T1000 (cell line): ENCODE measurements at regions not wholly inside any gene's neighbourhood (a gene's known extent, or its start where the extent isn't known, plus 50 kb on each side); places are given as distances from the start of the nearest gene placed in this dataset.

Experiments
- DNase-seq: peaks from one replicate; lab custom pipeline; 2025; ENCODE audit warnings: mixed read lengths; lab: John Stamatoyannopoulos, UW

DNA sequence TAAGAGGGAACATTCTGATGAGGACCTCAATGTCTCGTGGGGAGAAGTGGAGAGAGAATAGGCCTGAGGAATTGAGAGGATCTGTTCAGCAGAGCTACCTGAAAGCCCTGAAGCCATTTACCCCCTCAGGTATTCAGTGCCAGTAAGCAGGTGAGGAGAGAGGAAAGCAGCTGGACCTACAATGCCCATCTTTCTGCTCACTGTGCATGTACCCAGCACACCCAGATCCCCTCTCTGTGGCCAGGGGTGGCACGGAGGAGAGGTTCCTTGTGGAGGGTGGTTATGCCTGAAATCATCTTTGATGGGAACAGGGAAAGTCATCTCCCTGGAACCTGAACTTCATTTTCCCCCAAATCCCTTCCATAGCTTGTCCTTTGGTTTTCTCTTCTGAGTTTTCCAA lies 277.8 kb upstream of the B3GAT1 start:
- no peak for DNase-seq

DNA sequence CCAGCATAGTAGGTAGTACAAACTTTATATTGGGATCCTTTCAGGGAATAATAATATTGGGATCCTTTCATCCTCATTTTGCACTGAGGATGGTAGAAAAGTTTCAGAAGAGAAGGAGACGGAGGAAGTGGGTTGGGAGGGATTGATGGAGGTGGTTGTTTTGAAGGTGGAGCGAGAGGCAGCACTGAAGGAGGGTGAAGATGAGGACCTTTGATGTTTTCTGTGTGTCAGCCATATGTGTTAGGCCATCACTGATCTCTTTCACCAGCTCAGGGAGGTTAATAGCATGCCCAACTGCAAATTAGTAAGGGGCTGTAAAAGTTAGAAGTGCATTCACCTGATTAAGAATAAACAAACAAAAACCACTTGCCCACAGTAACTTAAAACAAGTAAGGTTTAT lies 275.5 kb upstream of the B3GAT1 start:
- no peak for DNase-seq

GRCh38 chr11:134686460-134687061 lies 274.5 kb upstream of the B3GAT1 start:
- DNase-seq = no peak

DNA sequence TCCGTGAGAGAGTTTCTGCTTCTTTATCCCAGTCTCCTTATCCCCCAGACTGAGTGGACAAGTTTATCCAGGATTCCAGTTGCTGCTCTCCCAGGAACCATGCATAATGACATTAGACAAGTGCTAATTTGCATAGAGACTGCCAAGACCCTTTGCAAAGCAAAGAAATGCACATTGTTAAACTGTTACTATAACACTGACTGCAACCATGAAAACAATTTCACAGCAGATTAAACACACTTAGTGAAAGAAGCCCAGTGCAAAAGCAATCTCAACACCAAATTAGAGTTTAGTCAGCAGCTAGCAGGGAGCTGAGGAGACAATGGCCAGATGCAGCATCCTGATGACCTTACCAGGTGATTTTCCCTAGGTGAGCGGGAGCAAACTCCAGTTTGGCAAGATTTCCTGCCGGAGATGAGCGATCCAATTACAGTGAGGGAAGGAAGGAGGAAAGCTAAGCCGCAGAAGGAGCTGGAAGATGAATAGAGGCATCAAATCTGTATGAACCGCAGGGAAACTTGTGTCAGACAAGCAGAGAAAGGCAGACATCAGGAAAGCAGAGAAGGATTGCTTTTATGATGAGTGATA lies 273.8 kb upstream of the B3GAT1 start:
- no peak for DNase-seq

GRCh38 chr11:134684576-134684975 lies 272.5 kb upstream of the B3GAT1 start:
- DNase-seq = no peak

DNA sequence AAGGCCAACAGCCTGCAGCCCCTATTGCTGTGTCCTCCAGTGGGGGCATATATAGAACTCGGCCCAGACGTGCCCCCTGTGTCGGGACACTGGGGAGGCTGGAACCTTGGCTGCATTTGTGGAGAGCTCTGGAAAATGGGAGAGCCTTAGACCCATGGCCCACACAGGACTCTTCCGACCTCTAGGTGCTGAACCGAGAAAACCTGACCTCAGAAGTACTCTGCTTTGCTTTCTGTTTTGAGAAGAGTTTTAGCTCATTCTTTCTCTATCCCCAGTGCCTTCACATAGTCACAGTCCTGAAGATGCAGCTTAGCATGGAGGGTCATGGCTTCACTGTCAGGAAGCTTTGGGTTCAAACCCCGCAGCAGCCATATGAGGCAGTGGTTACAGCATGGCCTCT lies 271.8 kb upstream of the B3GAT1 start:
- no peak for DNase-seq

DNA sequence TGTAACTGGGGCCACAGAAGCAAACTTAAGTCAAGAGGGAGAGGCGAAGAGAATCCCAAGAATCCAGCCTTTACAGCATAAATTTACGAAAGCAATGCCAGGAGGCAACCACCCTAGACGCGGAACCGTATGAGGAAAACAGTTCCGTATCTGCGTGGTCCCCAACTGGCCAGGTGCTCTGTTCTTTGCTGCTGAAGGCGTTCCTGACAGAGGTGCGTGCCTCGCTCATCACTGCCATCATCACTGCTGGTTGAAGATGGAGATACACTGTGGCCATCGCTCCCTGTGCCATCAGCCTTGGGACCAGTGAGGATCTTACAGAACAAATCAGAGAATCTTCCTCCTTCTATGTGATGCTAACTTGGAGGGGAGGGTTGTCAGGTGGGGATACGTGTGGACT lies 270.5 kb upstream of the B3GAT1 start:
- no peak for DNase-seq

DNA sequence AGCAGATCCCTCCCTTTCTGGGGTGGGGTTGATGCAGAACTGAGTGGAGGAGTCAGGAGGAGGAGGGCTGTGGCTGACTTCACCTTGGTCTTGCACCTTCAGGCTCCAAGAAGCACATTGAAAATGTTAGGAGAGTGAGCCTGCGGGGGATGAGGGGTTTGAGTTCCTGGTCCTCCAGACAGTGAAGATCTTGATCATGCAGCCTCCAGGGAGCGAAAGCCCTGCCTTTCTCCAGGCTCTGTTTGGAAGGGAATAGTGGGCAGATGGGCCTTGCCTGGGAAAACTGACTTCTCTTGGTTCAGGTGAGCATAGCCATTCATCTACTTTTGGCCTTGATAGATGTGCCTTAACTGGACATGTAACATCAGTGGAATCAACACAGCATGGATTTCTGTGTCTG lies 267.6 kb upstream of the B3GAT1 start:
- DNase-seq = no peak

DNA sequence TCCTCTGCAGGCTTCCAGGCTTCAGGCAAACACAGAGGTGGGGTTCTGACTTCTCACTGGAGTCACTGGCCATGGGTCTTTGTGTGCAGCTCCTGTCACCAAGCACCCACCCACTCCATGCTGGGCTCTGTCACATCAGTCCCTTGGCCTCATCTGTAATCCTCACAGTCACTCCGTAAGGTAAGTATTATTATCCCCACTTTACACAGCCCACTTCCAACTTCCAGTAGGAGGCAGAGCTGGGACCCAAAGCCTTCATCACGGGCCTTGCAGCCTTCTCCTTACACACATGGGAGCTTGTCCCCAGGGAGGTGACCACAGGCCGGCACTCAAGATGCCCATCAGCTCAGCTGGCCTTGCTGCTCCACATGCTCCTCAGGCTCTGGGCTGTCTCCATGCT lies 266.7 kb upstream of the B3GAT1 start:
- DNase-seq = no peak

DNA sequence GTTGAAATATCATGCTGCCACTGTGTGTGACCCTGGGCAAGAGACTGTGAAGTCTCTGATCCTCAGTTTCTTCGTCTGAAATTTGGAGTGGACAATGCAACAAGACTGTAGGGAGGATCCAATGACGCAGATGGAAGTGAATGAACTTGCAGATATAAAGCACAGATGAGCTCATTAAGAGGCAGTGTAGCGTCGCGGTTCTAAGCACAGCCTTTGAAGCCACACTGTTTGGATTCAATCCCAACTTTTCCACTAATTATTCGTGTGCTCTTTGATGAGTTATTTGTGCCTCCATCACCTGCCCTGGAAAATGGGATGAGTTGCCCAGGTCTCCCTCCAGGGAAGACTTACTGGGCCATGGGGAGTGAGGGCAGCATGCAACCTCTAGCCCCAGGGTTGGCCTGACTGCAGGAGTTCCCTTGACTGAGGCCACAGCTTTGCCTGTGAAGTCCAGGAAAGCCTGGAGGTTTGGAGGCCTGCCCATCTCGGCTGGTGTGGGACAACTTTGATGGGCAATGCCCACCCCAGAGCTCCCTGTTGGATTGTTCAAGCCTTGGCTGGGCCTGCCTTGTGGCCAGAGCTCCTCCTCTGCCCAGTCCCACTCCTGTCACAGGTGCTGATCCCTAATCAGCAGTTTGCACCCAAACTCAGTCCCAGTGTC lies 266.0 kb upstream of the B3GAT1 start:
- no peak for DNase-seq

- DNase-seq = no peak
Observed at GRCh38 chr11:134677397-134677822, 265.4 kb upstream of the B3GAT1 start.

DNA sequence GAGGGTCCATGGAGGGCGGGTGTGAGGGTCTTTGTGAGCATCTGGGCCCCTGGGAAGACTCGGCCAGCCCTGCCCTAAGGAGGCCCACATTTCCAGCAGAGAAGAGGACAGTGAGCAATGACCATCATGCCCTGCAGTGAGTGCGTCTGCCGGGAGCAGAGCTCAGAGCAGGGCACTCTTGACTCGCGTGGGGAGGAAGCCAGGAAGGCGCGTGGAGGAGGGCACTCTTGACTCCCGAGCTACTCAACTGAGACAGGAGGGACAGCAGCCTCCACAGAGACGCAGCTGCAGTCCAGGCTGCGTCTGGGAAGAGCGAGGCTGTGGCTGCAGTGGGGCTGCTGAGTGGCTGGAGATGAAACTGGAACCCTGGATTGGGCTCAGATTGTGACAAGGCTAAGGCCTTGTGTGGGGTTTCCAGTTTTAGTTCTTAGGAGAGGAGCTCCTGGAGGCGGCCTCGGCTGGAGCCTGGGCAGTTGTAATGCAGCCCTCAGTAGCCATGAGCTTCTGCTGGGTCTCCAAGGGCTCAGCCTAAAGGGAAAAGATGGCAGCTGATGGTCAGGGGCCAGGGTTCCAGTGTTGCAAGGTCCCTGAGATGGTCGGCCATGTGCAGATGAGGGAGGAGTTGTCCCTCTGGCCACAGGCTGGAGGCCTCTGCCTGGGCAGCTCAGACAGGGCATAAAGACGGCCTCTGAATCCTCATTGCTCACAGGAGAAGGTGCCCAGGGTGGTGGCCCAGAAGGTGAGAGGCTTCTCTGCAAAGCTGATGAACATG lies 264.7 kb upstream of the B3GAT1 start:
- no peak for DNase-seq

- DNase-seq = no peak
Observed at GRCh38 chr11:134675983-134676382, 263.9 kb upstream of the B3GAT1 start.

DNA sequence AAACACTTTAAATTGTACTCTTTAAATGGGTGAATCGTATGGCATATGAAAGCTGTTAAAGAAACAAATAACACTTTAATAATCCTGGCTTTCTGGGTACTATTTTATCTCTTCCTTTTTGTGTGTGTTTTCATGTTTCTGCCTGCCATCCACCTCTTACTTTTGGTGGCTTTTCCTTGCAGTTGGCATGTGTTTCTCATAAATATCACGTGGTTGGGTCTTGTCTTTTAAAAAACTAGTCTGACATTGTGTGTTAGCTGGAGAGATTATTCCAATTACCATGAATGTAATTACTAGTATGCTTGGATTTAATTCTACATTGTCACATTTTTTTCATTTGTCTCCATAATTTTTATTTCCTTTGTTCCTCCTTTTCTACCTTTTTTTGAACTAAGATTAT lies 262.9 kb upstream of the B3GAT1 start:
- DNase-seq = no peak

DNA sequence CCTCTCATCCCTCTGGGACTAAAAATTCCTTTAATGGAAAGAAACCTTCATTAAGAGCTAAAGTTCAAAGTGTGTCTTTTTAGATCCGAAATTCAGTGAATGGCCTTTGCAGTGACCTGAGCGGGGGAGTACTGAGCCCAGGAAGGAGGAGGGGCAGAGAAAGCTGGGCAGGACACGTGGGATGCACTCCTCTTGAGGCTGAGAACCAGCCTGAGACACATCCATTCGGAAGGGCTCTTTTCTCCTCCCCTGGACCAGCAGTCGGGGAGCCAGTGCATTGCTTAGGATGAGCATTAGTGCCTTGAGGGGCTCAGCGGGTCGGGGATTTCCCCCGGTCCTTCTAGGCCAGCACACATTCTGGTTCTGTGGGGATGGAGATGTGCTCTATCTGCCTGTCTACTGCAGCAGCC lies 258.9 kb upstream of the B3GAT1 start:
- no peak for DNase-seq

DNA sequence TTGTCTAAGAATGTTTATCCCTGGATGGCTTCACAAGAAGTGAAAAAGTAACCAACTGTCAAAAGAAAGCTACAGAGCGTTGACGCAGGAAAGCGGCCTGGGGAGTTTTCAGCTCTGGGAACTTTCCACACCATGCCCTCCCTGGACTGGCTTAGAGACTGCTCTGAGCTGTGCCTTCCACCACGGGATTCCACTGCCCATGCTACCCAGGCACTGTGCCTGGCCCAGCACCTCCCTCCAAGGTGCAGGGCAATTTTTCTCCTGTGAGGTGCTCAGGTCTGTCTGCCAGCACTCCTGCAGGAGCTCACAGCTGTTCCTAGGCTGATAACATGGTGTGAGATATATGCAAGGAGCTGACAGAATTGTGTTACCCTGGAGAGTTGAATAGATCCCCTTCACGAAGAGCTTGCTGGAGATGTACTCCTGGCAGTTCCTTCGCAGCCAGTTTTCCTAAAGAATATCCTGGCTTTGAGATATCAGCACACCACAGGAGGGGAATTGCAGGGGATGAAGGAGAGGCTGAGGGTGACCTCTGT lies 258.3 kb upstream of the B3GAT1 start:
- no peak for DNase-seq

DNA sequence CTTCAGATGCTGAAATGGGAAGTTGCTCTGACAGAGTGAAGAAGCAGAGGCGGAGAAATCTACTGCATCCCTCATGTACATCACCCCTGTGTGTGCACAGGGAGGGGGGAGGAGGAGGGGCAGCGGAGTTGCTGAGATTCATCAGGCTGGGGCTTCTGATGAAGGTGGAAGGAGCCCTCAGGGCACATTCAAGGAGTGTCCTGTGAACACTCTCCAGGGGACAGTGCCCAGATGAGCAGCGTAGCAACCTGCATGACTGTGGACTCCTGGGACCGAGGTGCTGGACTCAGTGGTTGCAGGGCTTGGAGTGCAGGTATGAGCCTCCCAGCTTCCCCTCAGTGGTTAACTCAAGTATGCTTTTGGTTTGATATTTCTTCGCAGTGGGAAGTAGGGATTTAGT lies 257.8 kb upstream of the B3GAT1 start:
- no peak for DNase-seq

DNA sequence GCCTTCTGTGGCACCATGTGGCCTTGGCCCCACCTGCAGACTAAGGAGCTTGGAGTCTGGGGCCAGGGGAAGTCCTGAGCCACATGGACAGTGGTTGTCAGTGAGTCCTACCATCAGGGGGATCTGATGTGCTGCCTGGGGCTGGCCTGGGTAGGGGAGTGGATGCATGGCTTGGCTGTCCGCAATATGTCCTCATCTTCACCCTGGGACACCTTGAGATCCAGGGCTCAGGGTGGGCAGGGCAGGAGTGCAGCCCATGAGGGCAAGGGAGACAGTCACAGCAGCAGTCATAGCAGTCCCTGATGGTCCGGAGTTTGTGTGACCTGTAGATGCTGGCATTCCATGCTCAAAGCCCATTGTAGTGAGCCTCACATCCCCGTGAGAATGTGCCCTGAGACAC lies 256.8 kb upstream of the B3GAT1 start:
- DNase-seq = no peak

GRCh38 chr11:134668076-134668475 lies 256.0 kb upstream of the B3GAT1 start:
- no peak for DNase-seq

- DNase-seq = no peak
Observed at GRCh38 chr11:134667505-134667904, 255.5 kb upstream of the B3GAT1 start.

DNA sequence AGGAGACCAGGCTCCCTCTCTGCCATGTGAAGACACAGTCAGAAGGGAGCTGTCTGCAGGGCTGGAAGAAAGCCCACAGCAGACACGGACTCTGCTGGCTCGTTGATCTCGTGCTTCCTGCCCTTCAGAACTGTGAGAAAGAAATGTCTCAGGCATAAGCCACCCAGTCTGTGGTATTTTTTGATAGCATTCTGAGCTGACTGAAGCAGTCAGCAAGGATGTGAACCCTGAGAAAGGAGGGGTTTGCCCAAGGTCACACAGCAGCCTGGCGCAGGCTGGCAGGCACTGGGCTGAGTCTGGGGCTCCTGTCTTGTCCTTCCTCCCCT lies 255.1 kb upstream of the B3GAT1 start:
- no peak for DNase-seq

DNA sequence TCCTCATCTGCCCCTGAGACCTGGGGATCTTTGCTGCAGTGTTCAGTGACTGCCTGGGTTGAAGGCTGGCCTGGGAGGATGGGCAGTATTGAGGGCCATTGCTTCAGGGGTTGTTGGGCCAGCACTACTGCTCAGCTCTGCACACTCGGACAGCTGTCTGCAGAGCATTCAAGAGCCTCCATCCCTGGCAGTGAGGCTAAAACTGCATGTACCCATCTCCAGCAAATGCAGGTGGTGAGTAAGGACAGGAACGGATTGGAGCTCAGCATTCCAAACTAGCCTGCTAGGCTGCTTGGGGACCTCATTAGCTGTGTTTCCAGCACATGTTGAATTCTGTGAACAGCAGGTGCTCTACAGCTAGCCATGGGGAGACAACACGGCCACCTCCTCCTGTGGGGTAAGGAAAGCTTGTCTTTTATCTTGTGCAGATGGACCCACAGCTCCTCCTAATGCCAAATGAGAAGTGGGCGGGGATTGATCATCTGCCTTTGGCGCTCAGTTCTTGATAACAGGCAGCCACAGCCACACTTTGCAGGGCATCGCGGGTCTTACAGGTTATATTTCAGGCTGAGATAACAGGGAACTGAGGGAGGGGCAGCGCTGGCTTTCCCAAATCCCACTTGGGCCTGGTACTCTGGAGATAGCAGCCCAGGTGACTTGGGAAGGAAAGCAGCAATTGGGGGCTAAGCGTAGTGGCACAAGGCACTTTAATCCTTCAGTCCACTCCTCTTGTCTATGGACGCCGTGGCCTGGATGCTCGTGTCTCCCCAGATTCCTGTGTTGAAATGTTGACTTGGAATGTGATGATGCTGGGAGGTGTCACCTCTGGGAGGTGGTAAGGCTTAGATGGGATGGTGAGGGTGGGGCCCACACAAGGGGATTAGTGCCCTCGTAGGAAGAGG lies 254.5 kb upstream of the B3GAT1 start:
- no peak for DNase-seq
